Stimulated activated naive CD8-positive, alpha-beta T cell treated with anti-CD3 and anti-CD28 coated beads, Interleukin-15, Interleukin-2, amounts not matched to agents 100 U/mL and 50 U/mL, for 24 hours (primary cell): ENCODE measurements at regions not wholly inside any gene's neighbourhood (a gene's known extent, or its start where the extent isn't known, plus 50 kb on each side); places are given as distances from the start of the nearest gene placed in this dataset.
"Not testable (repeated sequence)": the region's sequence is repeated elsewhere in the genome, so short reads cannot be mapped to it uniquely, and the experiment has no call there.

ENCODE experiments used
- ATAC-seq: fragments of 150-1000 bp; cut with Tn5 transposase; one replicate; pipeline ENCODE4 v1.10.0; 2021
- DNase-seq: peaks from one replicate; pipeline ENCODE4 v3.0.0; 2021

GRCh38 chr17:37859451-37859850, 64.8 kb upstream of the TBC1D3K start:
- no peak for ATAC-seq
- DNase-seq, result no peak

- ATAC-seq, DNase-seq: not testable (repeated sequence)
These were observed 65.8 kb upstream of the TBC1D3K start for GRCh38 chr17:37858391-37858790.

GRCh38 chr17:37856245-37856644, 68.0 kb upstream of the TBC1D3K start:
- no peak for ATAC-seq

GRCh38 chr17:37849617-37849972, 74.6 kb upstream of the TBC1D3K start:
- DNase-seq (no peak), ATAC-seq (no peak)

More at GRCh38 chr17:37856245-37856644, 68.0 kb upstream of the TBC1D3K start:
- DNase-seq, result no peak

- DNase-seq, result no peak
- peak; percentile 81 for ATAC-seq
These were observed 75.3 kb upstream of the TBC1D3K start for GRCh38 chr17:37848690-37849616.

- peak; percentile 25 for DNase-seq
- peak; percentile 57 for ATAC-seq
These were observed 76.3 kb upstream of the TBC1D3K start for GRCh38 chr17:37847811-37848331.

GRCh38 chr17:37847102-37847501, 77.1 kb upstream of the TBC1D3K start:
- ATAC-seq (no peak), DNase-seq (no peak)

GRCh38 chr17:37844977-37845293, 79.3 kb upstream of the TBC1D3K start:
- DNase-seq (no peak), ATAC-seq (no peak)

- DNase-seq, result peak; percentile 75
- peak; percentile 67 for ATAC-seq
These were observed 79.8 kb upstream of the TBC1D3K start for GRCh38 chr17:37844158-37844976.

- no peak for DNase-seq
- no peak for ATAC-seq
These were observed 81.8 kb upstream of the TBC1D3K start for GRCh38 chr17:37842401-37842800.

GRCh38 chr17:37841232-37841631, 83.0 kb upstream of the TBC1D3K start:
- ATAC-seq, result no peak

GRCh38 chr17:37840576-37840975, 83.6 kb upstream of the TBC1D3K start:
- ATAC-seq (no peak), DNase-seq (no peak)

More at GRCh38 chr17:37841232-37841631, 83.0 kb upstream of the TBC1D3K start:
- DNase-seq, result no peak

- no peak for DNase-seq
- ATAC-seq, result no peak
These were observed 84.8 kb upstream of the TBC1D3K start for GRCh38 chr17:37839196-37839978.

GRCh38 chr17:37838276-37838675, 85.9 kb upstream of the TBC1D3K start:
- DNase-seq, result no peak
- ATAC-seq, result no peak

- ATAC-seq (no peak), DNase-seq (no peak)
These were observed 87.6 kb upstream of the TBC1D3K start for GRCh38 chr17:37836593-37836992.

GRCh38 chr17:37834168-37834567, 89.3 kb upstream of the HNF1B start:
- ATAC-seq (no peak), DNase-seq (no peak)

- ATAC-seq (no peak), DNase-seq (peak; percentile 43)
These were observed 88.5 kb upstream of the HNF1B start for GRCh38 chr17:37833237-37833859.

GRCh38 chr17:37831986-37832385, 87.1 kb upstream of the HNF1B start:
- DNase-seq, result no peak
- ATAC-seq, result no peak

GRCh38 chr17:37831492-37831891, 86.6 kb upstream of the HNF1B start:
- no peak for ATAC-seq
- no peak for DNase-seq

GRCh38 chr17:37830151-37830993, 85.5 kb upstream of the HNF1B start:
- DNase-seq (no peak), ATAC-seq (no peak)
